HCT116 (cell line): ENCODE measurements at regions not wholly inside any gene's neighbourhood (a gene's known extent, or its start where the extent isn't known, plus 50 kb on each side); places are given as distances from the start of the nearest gene placed in this dataset.

ENCODE experiments used
- ATAC-seq: fragments of 200-7000 bp; cut with Tn5 transposase; 2 replicates; pipeline ENCODE4 v1.9.1; 2020; ENCODE audit warnings: mild to moderate bottlenecking, moderate library complexity
- BruUV-seq: library from RNA; stranded (reverse); fragments of 400-500 nt; replicated peaks from 2 replicates; lab custom pipeline; 2021; lab: Mats Ljungman, UMichigan
- CTCF ChIA-PET: fragments of 300-600 bp; sonication (Branson Sonifier 250); formaldehyde crosslinking; loops from one replicate; lab custom pipeline; 2021; ENCODE audit warnings: antibody characterized with exemption; lab: Charles Lee
- POLR2A ChIA-PET: fragments of 300-600, 350-600 bp; sonication (Branson Sonifier 250); formaldehyde crosslinking; loops from one replicate; lab custom pipeline; 2021; ENCODE audit warnings: antibody characterized with exemption; lab: Charles Lee
- RAD21 ChIA-PET, 2 experiments: fragments of 300-600 bp; sonication (Branson Sonifier 250); formaldehyde crosslinking; loops; one replicate each; lab custom pipeline; 2023; ENCODE audit warnings: low total read pairs in 2 of 2; ENCODE audit not compliant: uncharacterized antibody in 2 of 2, unreplicated experiment in 2 of 2, low non-redundant PET in 1 of 2; lab: Charles Lee
- DNase-seq: peaks from one replicate; pipeline ENCODE4 v3.0.0-alpha.2; 2010; ENCODE audit warnings: low read depth, low spot score
- H2AFZ ChIP-seq: fragments of 200-600 bp; shearing (Covaris generic), sonication (generic); 2 replicates; pipeline ENCODE4 v1.6.1; 2017; ENCODE audit warnings: low read depth, mixed run types, mixed read lengths, antibody characterized with exemption, low read length; ENCODE audit not compliant: poor library complexity, severe bottlenecking
- H3K27ac ChIP-seq: 2 replicates; pipeline ENCODE4 v1.5.1; 2012; ENCODE audit warnings: low read depth, low read length
- H3K27me3 ChIP-seq: fragments of 200-600 bp; sonication (generic); 2 replicates; pipeline ENCODE4 v1.6.1; 2016; ENCODE audit warnings: mixed run types, low read length, mixed read lengths; ENCODE audit not compliant: insufficient read depth
- H3K36me3 ChIP-seq, 2 experiments: fragments of 200-500 bp in 1 of 2; fragments of 200-600 bp in 1 of 2; sonication (Bioruptor generic) in 1 of 2; sonication (generic) in 1 of 2; 2 replicates each; pipeline versions ENCODE4 v1.5.1 to v1.6.1; 2014 to 2016; ENCODE audit warnings: low read length in 2 of 2, inconsistent platforms in 1 of 2, mixed read lengths in 1 of 2, mixed run types in 1 of 2; ENCODE audit not compliant: insufficient read depth in 2 of 2, control insufficient read depth in 1 of 2
- H3K4me1 ChIP-seq, 2 experiments: fragments of 200-600 bp in 1 of 2; sonication (generic) in 1 of 2; 2 replicates each; pipeline versions ENCODE4 v1.5.1 to v1.6.1; 2012 to 2017; ENCODE audit warnings: low read length in 2 of 2, inconsistent platforms in 1 of 2, mild to moderate bottlenecking in 1 of 2, mixed read lengths in 1 of 2, mixed run types in 1 of 2, moderate library complexity in 1 of 2; ENCODE audit not compliant: insufficient read depth in 2 of 2, control insufficient read depth in 1 of 2
- H3K4me2 ChIP-seq: fragments of 200-600 bp; sonication (generic); 2 replicates; pipeline ENCODE4 v1.6.1; 2017; ENCODE audit warnings: mixed run types, low read length, mixed read lengths
- H3K4me3 ChIP-seq, 2 experiments: fragments of 200-600 bp in 1 of 2; sonication (generic) in 1 of 2; replicated peaks in 1 of 2; 2 replicates each; pipeline ENCODE4 v1.5.1; 2011 to 2016; ENCODE audit warnings: low read length in 2 of 2, control low read depth in 1 of 2, low read depth in 1 of 2, mild to moderate bottlenecking in 1 of 2, mixed read lengths in 1 of 2, mixed run types in 1 of 2
- H3K79me2 ChIP-seq: fragments of 200-600 bp; sonication (generic); 2 replicates; pipeline ENCODE4 v1.6.1; 2017; ENCODE audit warnings: mild to moderate bottlenecking, mixed run types, low read length, moderate library complexity, mixed read lengths; ENCODE audit not compliant: insufficient read depth
- H3K9ac ChIP-seq: fragments of 200-600 bp; sonication (generic); 2 replicates; pipeline ENCODE4 v1.6.1; 2016; ENCODE audit warnings: low read length, mixed read lengths
- H3K9me2 ChIP-seq: fragments of 200-600 bp; sonication (generic), shearing (Covaris generic); 2 replicates; pipeline ENCODE4 v1.6.1; 2017; ENCODE audit warnings: mixed run types, mild to moderate bottlenecking, moderate library complexity; ENCODE audit not compliant: insufficient read depth
- H3K9me3 ChIP-seq, 2 experiments: fragments of 200-500 bp in 1 of 2; fragments of 200-600 bp in 1 of 2; sonication (Bioruptor generic) in 1 of 2; sonication (generic) in 1 of 2; 2 replicates each; pipeline ENCODE4 v1.6.1; 2014 to 2017; ENCODE audit warnings: low read length in 2 of 2, mixed read lengths in 2 of 2, inconsistent platforms in 1 of 2, low read depth in 1 of 2, mild to moderate bottlenecking in 1 of 2, mixed run types in 1 of 2, moderate library complexity in 1 of 2; ENCODE audit not compliant: control insufficient read depth in 1 of 2, insufficient read depth in 1 of 2
- H4K20me1 ChIP-seq: fragments of 200-600 bp; sonication (generic), shearing (Covaris generic); 2 replicates; pipeline ENCODE4 v1.6.1; 2017; ENCODE audit warnings: mixed run types, mild to moderate bottlenecking, moderate library complexity; ENCODE audit not compliant: insufficient read depth
- ATF3 ChIP-seq: IDR thresholded peaks from 2 replicates; pipeline ENCODE4 v1.6.1; 2012
- CBX3 ChIP-seq: IDR thresholded peaks from 2 replicates; pipeline ENCODE4 v1.6.1; 2012; ENCODE audit warnings: low read depth
- CEBPB ChIP-seq: IDR thresholded peaks from 2 replicates; pipeline ENCODE4 v1.6.1; 2012; ENCODE audit warnings: low read depth
- EGR1 ChIP-seq: IDR thresholded peaks from 2 replicates; pipeline ENCODE4 v1.6.1; 2012; ENCODE audit warnings: low read depth
- EZH2 ChIP-seq: fragments of 200-600 bp; sonication (generic); IDR thresholded peaks from 2 replicates; pipeline ENCODE4 v1.6.1; 2017; ENCODE audit warnings: antibody characterized with exemption, mixed run types
- FOSL1 ChIP-seq: IDR thresholded peaks from 2 replicates; pipeline ENCODE4 v1.6.1; 2012; ENCODE audit warnings: low read depth
- POLR2A ChIP-seq: IDR thresholded peaks from 2 replicates; pipeline ENCODE4 v1.7.0; 2011; ENCODE audit warnings: borderline replicate concordance; ENCODE audit not compliant: insufficient read depth, insufficient read length; ENCODE audit errors: extremely low read depth
- POLR2AphosphoS5 ChIP-seq: IDR thresholded peaks from 2 replicates; pipeline ENCODE4 v1.6.1; 2011; ENCODE audit warnings: mild to moderate bottlenecking, low read depth, low read length, moderate library complexity
- YY1 ChIP-seq: IDR thresholded peaks from 2 replicates; pipeline ENCODE4 v1.6.1; 2011; ENCODE audit warnings: low read length, low read depth, moderate library complexity, mild to moderate bottlenecking; ENCODE audit not compliant: insufficient replicate concordance; ENCODE audit errors: extremely low read depth
- intact Hi-C: fragments of 100-400 bp; cut with micrococcal nuclease; formaldehyde crosslinking; loops from 2 replicates; pipeline ENCODE4 v1.10.0; 2022
- TF ChIP-seq, protein P1 (sequence below), 3 experiments: fragments of 200-600 bp in 1 of 3; sonication (generic) in 1 of 3; IDR thresholded peaks in 2 of 3; conservative IDR thresholded peaks in 1 of 3; 2 replicates each; pipeline ENCODE4 v1.5.1; 2012 to 2017; ENCODE audit warnings: low read depth in 2 of 3, low read length in 2 of 3, antibody characterized with exemption in 1 of 3, borderline replicate concordance in 1 of 3, control low read depth in 1 of 3, mild to moderate bottlenecking in 1 of 3, mixed read lengths in 1 of 3, mixed run types in 1 of 3, moderate library complexity in 1 of 3; ENCODE audit not compliant: insufficient read depth in 1 of 3

DNA sequence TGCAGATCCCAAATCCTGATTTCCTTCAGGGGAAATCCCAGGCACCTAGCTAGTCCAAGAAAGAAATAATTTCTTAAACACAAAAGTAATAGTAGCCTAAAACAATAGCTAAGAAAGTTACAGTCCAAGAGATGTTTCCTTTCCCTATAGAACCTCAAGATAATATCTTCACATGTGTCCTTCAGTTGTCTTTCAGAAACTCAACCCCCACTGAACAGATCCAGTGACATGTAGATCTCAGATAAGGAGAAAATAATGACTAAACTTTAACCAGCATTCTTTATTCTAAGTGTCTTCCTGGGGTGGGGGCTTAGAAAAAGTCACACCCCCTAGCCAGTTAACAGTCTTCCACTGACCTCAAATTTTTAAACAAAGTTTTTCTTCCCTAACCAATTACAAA is 131.3 kb upstream of the ADRA1B start:
- ATAC-seq (no peak), DNase-seq (no peak)
- H3K36me3 ChIP-seq = no peaks in the 10 kb centered on the region
- intact Hi-C loops = no loop called here
- BruUV-seq = no TSS peak
- CTCF ChIA-PET = no interaction called here
- no peaks in the 10 kb centered on the region for H4K20me1 ChIP-seq
- H3K9me3 ChIP-seq = no peaks in the 10 kb centered on the region
- H3K27me3 ChIP-seq = no peaks in the 10 kb centered on the region
- no peak overlapping the region for H3K27ac ChIP-seq
- RAD21 ChIA-PET = no interaction called here
- no peaks in the 10 kb centered on the region for H3K9me2 ChIP-seq
- TF ChIP-seq CBX3 = no peak
- no peak for TF ChIP-seq ATF3
- TF ChIP-seq YY1 = no peak
- TF ChIP-seq EZH2 = no peak
- TF ChIP-seq POLR2AphosphoS5 = no peak
- no peak for TF ChIP-seq EGR1
- TF ChIP-seq FOSL1 = no peak
- no peak for TF ChIP-seq POLR2A
- TF ChIP-seq CEBPB = no peak
- TF ChIP-seq, protein P1, sequence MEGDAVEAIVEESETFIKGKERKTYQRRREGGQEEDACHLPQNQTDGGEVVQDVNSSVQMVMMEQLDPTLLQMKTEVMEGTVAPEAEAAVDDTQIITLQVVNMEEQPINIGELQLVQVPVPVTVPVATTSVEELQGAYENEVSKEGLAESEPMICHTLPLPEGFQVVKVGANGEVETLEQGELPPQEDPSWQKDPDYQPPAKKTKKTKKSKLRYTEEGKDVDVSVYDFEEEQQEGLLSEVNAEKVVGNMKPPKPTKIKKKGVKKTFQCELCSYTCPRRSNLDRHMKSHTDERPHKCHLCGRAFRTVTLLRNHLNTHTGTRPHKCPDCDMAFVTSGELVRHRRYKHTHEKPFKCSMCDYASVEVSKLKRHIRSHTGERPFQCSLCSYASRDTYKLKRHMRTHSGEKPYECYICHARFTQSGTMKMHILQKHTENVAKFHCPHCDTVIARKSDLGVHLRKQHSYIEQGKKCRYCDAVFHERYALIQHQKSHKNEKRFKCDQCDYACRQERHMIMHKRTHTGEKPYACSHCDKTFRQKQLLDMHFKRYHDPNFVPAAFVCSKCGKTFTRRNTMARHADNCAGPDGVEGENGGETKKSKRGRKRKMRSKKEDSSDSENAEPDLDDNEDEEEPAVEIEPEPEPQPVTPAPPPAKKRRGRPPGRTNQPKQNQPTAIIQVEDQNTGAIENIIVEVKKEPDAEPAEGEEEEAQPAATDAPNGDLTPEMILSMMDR (IDR thresholded peaks at IDR 0.05 in 2 of 3, conservative IDR thresholded peaks at IDR 0.05 in 1 of 3; ENCODE audit: borderline replicate concordance in 1 of 3, insufficient read depth in 1 of 3, low read depth in 2 of 3, low read length in 2 of 3) = no peak
- no peaks in the 10 kb centered on the region for H3K79me2 ChIP-seq
- POLR2A ChIA-PET = no interaction called here
- H2AFZ ChIP-seq = no peak overlapping the region
- no peak overlapping the region for H3K9ac ChIP-seq
- H3K4me3 ChIP-seq = no peak overlapping the region
- no peak overlapping the region for H3K4me2 ChIP-seq
- H3K4me1 ChIP-seq = peaks cover 0 to 12% of the 10 kb centered on the region in 2 experiments; a peak in 2 of 4 replicates
